NCI-H446 treated with DMSO at 0.1 percent for 48 hours (cell line): ENCODE measurements at regions not wholly inside any gene's neighbourhood (a gene's known extent, or its start where the extent isn't known, plus 50 kb on each side); places are given as distances from the start of the nearest gene placed in this dataset.

ENCODE experiments used
- DNase-seq: peaks from one replicate; lab custom pipeline; 2025; lab: John Stamatoyannopoulos, UW

DNA sequence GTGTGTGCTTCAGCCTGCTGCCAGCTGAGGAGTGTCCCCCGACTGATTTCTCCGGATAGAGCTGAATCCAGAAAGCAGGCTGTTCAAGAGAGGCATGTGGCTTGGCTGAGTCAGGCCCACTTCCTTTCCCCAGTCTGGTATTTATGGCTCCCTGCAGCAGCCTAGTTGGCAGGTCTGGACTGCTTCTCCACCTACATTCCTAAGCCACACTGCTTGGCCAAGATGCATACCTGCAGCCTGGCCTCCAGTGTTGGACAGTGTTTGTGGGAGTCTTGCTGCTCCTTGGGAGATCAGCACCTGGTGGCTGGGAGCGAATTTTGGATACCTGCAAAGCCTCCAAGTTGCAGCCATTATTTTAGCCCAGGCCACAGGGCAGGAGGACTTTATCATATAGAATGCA, 670.8 kb downstream of the ACTL7B start:
- no peak for DNase-seq

DNA sequence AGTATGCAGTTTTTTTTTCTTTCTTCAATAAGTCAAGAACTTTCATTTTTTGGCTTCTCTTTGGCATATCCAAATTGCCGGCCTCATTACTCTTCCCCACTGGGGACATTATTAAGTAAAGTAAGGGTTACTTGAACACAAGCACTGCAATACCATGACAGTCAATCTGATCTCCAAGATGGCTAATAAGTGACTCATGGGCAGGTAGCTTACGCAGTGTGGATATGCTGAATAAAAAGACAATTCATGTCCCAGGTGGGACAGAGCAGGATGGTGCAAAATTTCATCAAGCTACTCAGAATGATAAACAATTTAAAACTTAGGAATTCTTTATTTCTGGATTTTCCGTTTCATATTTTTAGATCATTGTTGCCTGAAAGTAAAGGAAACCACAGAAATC, 671.8 kb downstream of the ACTL7B start:
- DNase-seq, result no peak

DNA sequence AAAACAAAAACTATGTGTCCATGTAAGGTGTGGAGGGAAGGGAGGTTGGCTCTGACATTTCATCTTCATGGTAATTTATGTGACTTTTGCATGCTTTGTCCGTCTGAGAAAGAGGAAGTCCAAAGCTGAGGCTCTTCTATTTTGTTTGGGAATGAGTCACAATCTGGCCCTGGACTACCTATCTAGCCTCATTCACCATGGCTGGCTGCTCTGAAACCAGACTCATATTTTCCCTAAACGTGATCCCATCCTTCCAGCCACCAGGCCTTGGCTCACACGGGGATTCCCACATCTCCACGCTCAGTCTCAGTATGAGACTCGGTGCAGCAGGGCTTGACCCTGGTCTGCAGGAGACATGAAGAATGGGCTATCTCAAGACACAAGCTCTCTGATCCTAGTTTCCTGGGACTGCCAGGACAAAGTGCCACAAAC, 672.8 kb downstream of the ACTL7B start:
- no peak for DNase-seq

DNA sequence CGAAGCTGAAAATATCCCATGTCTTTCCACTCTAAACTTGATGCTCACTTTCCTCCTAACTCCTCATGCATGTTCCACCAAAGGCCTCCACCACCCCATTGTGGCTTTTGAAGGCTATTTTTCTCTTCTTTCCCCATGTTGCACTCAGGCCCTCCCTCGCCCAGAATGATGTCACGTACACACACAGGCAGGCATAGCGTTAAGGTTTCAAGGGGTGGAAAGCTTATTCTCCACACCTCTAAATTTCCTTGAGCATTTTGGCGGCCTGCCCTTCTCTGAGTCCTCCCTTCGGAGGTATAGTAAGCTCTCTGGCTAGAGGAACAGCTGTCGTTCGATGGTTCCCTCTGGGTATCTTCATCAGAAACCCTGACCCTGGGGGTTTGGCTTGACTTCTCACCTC, 673.5 kb downstream of the ACTL7B start:
- DNase-seq, result no peak

DNA sequence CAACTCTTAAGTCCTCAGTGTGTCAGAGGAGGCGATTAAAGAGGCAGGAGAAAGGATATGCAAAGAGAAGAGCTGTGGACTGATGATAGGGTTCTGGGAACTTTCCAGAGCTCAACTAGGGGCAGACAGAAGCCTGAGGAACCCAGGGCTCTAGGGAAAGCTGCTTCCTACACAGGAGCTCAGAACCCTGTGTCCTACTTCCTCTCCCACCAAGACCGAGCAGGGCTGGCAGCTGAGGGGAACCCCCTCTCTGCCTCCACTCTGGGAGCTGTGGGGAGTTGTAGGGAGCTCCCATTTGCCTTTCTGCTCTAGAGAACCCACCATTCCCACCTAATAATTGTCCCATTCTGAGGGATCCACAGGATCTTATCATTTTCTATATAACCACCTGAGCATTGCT, 674.3 kb downstream of the ACTL7B start:
- no peak for DNase-seq

DNA sequence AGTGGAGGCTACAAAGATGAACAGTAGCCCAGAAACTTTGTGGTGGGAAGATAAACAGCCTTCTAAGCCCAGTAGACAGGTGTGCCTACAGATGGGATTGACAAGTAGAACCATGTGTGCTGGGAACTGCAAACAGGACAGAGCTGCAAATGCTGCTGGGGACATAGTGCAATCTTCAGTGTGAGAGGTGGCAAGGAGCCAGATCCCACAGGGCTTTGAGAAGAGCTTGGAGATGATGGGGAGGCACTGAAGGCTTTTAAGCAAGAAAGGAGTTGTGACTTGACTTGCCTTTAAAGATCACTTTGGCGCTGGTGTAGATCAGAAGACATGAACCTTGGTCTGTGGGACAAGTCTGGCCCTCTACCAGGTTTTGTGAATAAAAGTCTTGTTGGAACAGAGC, 675.2 kb downstream of the ACTL7B start:
- DNase-seq, result no peak

DNA sequence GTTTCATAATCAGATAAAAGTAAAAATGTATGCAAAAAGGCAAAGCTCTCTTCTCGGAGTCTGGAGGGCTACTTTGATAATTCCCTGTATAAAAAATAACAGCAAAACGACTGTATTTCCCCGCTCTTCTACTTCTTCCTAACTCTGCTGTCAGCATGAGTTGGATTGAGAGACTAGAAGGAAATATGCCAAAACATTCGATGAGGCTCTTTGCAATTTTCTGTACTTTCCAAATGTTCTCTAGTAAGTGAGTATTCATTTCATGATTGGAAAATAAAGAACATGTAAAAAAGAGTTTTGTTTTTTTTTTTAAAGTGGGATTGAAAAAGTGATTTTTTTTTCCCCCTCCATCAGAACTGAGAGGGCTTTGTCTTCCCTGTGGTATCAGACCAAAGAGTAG, 677.5 kb downstream of the ACTL7B start:
- no peak for DNase-seq

DNA sequence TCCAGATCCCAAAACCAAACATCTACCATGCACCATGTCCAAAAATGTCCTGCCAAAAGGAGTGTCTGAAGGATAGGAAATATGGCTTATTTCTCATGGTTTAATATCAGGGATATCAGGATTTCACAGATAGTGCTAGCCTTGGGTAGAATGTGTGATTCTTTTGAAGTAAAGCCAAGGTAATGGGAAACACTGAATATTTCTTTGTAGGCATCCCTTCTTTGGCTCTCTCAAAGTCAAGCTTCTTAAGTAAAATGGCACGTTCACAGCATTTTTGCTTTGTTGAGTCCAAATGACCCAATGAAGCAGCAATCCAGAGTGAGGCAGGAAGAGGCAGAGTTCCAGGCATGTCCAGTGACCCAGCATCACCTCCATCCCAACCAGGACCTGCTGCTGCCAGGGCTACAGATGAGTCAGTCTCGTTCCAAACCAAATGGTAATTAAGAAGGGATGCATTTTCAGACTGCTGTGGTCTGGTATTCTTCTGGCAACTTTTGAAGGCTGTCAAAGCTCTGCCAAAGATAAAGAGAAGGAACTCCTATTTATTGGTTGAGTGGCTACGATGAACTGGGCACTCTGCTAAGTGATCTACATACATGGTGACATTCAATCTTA, 678.8 kb upstream of the KLF4 start:
- DNase-seq, result no peak

DNA sequence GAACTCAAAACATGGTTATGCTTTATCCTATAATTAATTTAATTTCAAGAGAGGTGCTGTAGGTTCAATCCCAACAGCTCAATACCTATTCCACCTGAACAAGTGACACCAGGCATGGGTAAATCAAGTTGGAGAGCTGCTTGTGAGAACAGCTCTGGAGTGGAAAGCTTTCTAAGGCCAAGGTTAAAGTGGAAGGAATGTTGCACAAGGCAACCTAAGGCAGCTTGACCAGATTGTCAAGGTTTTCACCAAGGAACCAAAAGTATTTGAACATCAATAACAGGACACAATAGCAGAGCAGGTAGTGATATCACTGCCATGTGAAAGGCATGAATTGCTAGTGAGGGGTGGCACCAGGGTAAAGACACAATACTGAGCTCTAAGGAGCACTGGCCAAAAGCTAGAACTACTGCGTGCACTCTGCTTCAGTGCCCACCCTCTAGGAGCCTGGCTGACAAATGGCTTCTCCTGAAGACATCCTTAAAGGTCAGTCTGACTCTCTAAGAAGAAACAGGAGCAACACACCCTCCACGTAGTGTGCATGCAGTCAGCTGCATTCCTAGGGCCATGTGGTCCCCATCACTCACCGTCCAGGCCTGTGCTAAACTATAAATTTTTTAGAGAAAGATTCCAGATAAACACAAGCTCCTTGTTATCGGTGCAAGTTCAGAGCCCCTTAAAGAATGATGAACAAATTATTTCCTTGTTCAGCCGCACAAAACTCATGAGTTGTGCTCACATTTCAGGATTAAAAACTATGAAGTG, 677.7 kb upstream of the KLF4 start:
- DNase-seq, result no peak

DNA sequence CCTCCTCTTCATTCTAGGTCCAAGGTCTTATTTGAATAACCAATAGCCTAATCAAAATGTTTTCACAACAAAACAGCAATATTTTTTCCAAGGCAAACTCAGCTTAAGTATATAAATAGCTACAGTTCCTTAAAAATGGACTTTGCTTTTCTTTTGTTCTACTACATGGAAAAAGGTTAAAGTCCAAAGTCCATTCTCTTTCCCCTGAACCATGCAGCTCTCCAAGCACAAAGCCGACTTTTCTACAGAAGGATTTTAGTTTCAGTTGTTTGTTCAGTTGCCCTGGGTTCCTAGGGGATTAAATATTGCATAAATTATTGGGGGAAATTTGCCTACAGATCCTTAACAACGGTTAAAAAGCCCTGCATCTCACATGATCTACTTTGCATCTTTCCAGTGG, 677.0 kb upstream of the KLF4 start:
- no peak for DNase-seq

DNA sequence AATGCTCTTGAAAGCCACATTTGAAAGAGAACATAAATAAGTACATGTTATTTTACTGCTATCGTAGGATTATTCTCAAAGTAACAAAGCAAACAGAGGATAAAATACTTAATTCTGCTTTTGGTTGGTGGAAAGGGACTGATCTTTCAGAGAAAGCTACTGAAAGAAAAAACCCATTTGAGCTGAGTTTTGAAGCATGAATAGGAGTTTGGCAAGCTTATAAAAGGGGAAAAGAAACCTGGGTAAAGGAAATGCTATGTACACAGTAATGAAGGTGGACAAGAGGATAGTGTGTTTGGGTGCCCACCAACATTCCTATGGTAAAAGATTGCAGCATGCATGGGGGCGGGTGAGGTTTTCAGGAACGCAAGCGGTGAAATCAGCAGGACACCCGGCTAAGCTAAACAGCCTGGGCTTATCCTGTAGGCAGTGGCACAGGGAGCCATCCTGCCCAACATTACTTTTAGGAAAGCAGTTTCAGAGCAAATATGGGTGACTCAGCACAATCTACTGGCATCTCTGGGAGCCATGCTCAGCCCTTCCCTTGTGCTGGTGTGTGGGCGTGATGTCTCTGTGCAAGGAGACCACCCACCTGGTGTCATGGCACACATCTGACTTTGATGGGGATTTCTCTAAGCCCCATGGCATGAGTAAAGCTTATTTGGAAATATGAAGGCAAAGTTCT, 673.9 kb upstream of the KLF4 start:
- DNase-seq, result no peak

DNA sequence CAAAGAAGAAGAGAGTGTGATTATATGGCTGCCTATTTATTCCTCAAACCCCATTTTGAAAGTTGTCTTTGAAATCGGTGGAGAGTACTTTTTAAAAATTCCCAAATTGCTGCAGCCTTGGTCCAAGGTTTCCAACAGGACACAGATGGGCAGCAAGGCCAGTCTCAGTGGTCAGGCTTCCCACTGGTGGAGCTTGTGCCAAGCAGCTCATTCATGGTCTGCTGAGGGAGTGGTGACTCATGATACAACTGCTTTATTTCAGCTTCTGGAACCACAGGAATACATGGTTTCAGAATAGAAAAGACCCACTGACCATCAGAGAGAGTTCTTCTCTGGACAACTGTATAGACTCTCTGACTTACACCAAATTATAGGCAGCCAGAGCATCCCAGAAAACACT, 673.1 kb upstream of the KLF4 start:
- no peak for DNase-seq

DNA sequence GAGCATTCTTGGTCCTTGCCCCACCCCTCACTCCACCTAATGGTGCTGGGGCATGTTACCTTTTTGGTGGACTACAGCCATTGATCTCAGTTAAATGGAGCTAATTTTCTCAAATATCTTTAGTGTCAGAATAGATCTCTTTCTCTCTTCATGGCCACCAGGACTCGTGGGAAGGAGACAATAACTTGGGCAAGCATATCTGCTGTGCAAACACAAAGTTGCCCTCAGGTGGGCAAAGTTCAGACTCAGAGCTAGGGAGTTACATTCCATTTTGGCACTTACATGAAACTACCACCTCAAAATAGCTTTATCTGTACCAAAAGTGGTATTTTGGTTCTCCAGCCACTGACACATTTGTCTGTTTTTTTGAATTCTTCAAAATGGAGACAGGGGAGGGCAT, 671.9 kb upstream of the KLF4 start:
- DNase-seq, result no peak

DNA sequence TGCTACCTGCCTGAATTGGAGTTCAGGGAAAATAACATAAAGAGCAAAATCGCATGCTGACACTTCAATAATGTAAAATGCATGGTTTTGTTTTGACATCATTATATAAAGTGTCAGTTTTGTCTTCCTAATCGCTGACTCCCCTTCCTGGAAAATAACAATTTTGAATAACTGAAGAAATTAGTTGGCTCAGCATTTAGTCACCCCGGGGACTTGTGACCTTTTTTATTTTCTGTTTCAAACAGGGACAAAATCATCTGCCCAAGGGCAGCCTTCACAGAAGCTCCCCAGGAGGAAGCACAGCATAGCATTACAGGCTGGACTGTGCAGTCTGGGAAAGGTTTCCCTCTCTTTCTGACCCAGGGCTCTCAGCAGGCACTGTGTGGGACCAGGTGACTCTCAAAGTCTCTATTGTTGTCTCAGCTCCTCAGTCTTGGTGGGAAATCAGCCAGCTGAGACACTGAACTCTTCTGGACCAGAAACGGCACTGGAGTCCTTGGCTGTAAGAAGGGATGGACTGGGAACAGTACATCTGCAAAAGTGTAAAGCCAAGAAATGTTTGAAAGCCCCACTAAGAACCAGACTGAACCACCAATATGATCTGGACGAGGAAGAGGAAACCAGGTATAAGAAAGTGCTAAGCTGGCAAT, 671.3 kb upstream of the KLF4 start:
- DNase-seq, result no peak

DNA sequence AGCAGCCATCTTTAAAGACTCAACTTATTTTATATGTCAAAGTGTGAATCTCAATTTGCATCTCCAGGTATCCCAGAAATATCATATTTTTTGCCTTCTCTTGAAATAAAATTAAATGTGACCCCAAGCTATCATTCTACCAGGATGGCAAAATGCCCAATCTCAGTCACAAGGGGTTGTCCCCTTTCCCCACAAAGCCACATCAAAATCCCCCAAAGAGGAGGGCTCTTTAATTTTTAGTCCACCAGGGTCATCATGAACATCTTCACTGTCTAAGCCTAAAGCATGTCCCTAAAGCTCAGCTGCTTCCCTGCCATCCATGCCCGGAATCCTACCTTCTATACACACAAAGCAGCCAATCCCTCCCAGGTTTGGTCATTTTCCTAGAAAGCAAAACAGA, 670.5 kb upstream of the KLF4 start:
- no peak for DNase-seq

DNA sequence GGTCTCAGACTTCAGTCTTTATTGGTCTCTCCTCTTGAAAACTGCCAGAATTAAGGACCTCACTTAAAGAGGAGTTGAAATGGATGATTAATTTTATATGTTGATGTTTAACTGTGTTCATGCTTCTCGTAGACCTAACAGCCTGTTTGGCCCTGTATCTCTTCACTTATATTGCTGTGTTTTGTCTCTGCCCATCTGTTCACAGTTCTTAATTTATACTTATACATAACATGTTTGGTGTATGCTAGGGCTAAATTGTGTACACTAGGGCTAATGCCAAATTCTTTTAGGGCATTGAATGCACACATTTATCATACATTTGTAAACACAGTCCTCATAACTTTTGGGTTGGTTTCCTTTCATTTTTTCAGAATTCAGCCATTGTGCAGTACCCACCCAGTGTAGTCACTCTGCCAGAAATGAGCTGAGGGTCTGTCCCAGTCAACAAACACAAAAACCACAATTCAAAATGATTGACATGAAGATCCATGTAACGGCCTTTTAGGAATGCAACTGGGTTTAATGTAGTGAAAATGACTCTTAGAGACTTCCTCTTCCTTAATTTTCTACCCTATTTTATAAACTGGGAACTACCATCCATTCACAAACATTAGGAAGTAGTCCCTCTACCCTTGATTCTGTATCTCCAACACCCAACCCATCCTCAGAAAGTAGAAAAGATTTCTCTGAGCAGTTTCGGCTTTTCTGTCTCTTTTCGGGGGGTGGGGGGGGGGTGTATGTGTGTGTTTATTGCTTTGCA, 668.8 kb upstream of the KLF4 start:
- no peak for DNase-seq

DNA sequence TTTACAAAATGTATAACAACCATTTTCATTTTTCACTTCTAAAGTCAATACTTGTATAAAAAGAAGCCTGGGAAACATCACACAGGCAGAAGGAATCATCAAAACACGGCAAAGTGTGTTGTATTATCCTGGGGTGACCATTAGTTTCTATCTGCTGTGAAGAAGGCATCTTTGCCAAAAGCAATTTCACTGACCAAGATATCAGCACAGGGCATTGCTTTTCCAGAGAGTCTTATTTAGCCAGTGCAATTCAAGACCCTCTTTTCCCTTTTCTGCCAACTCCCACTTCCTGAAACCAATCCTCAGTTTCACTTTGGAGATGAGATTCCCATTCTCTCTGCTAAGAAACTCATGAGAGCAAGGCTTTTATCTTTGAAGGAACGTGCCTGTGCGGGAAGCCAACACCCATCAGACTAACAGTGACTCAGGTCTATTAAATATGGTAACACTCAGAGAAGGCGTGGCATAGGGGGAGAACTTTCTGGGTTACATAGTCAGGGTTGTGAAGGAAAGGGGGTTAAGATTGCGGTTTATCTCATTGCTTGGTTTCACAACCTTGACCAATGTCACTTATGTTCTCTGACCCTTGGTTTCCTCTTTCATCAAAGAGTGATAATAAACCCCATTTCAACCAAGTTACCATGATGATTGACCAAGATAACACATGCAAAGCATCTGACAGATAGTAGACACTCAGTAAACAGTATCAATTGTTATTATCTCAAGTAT, 666.9 kb upstream of the KLF4 start:
- no peak for DNase-seq

DNA sequence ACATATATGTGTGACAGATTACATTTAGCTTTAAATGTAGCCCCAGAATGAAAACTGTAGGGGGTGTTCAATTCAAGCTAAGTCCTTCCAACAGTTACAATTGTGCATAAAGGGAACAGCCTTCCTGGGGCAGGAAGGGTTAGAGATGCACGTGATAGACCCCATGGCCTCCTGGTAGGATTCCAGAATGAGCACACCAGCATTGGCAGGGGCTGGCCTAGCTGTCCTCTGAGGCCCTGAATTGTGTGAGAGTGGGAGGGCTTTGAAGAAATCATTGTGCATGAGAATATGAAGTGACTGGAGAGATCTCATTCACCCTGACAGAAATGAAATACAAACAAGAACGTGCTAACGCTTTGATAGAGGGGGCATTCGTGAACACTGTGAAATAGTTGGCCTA, 663.8 kb upstream of the KLF4 start:
- no peak for DNase-seq

DNA sequence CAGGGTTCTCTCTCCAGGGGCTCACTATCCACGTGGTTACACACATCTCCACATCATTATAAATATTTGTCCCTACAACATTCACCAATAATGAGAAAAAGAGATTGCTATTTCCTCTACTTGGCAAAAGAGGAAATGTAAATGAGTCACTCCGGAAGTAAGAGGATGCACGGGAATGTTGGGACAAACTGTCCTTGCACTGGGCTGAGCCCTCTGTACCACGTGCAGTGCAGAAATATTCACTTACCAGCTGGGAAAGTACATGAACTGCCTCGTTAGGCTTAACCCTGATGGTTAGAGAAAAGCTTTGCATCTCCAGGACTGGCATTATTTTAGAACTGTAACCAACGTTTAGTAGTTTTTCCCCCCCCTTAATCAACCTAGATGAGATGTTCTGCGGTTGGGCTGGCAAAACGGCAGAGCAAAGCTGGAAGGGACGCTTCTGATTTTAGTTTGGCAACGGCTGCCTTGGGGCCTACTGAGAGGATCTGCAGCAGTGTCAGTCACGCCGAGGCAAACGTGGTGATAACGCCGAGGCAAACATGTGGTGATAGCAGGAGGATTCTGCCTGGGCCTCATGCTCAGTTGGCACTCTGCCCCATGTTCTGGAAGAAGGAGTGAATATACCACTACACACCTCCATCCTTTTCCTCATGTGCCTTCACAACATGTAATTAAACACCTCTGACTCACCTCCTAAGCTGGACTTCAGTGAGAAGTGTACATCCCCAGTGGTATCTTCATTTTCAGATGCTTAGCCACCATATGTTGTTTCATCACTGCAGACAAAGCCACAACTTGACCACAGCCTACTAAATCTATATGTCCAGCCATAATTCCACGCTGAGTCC, 661.4 kb upstream of the KLF4 start:
- no peak for DNase-seq

DNA sequence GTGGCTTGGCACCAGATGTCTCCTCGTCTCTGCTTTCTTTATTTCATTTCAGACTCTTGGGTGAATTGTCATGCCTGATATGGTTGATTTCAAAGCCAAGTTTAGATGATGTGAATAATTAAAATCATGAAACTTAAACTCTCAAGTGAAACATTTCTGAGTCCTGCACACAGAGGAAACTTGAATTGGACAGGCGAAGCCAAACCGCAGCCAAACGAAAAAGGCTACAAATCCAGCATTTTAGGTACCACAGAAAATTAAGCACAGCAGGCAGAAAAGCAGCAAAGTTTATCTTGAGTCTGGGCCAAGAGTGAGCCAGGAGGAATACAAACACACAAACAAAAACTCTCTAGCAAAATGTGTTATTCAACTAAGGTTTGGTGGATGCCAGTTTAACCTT, 659.8 kb upstream of the KLF4 start:
- DNase-seq, result no peak
